ENCODE measurements at regions not wholly inside any gene's neighbourhood (a gene's known extent, or its start where the extent isn't known, plus 50 kb on each side); places are given as distances from the start of the nearest gene placed in this dataset.

GRCh38 chr10:93206652-93207051 lies 133.0 kb downstream of the CYP26A1 start:
- DNase-seq (no peak), ATAC-seq (ENCODE audit: low read depth) (no peak)
- H3K27ac ChIP-seq (ENCODE audit: insufficient read depth, low read length): no peak overlapping the region
- no peak overlapping the region for H3K4me3 ChIP-seq (ENCODE audit: insufficient read depth, low read depth, low read length)
- H3K4me1 ChIP-seq (ENCODE audit: control insufficient read depth, insufficient read depth, low read length): no peaks in the 10 kb centered on the region
- peaks cover 21% of the 10 kb centered on the region for H3K27me3 ChIP-seq (ENCODE audit: control insufficient read depth, insufficient read depth, low read length)
- no peak overlapping the region for H3K4me2 ChIP-seq (ENCODE audit: low read depth, low read length)
- H2BK20ac ChIP-seq (ENCODE audit: low read depth, low read length): no peak overlapping the region
- H2BK5ac ChIP-seq (ENCODE audit: low read depth, low read length, poor library complexity, severe bottlenecking): no peak overlapping the region
- H4K91ac ChIP-seq (ENCODE audit: insufficient read depth, low read depth, low read length): no peak overlapping the region
- H3K79me1 ChIP-seq (ENCODE audit: low read depth in 1 of 2, low read length in 2 of 2): no peaks in the 10 kb centered on the region
- intact Hi-C loops (cut with micrococcal nuclease): no loop called here
- H3K18ac ChIP-seq (ENCODE audit: low read depth, low read length): no peak overlapping the region
- no peaks in the 10 kb centered on the region for H4K20me1 ChIP-seq (ENCODE audit: insufficient read depth, low read length)
- CTCF ChIA-PET: interaction anchor here (0.5 kb wide), 1 partner anchor 488 kb away, joined by 3 read pairs; no protein-coding TSS in a partner anchor
- H2AK9ac ChIP-seq (replicated peaks; ENCODE audit: low read depth, low read length, poor library complexity): no peak overlapping the region
- no peaks in the 10 kb centered on the region for H3K9me3 ChIP-seq (ENCODE audit: control insufficient read depth, insufficient read depth, low read length)
- H2BK15ac ChIP-seq (ENCODE audit: low read depth, low read length): no peak overlapping the region
- WGBS, 2 experiments (ENCODE audit: extremely low coverage in 2 of 2, insufficient read length in 1 of 2): 38% methylated on average over 2 of the region's 7 CpGs; no CpG with 5 or more reads in 1 of the 2 experiments
- POLR2A ChIA-PET (ENCODE audit: unreplicated experiment): no interaction called here
- H3K9me1 ChIP-seq (ENCODE audit: insufficient read depth, low read length): no peaks in the 10 kb centered on the region
- H3K14ac ChIP-seq (replicated peaks; ENCODE audit: low read depth, low read length): no peak overlapping the region
- no peak overlapping the region for H2AFZ ChIP-seq (replicated peaks; ENCODE audit: low read length, poor library complexity)
- in situ Hi-C loops (cut with MboI; ENCODE audit: low sequenced_read_pairs): no loop called here
- no peak overlapping the region for H4K5ac ChIP-seq (ENCODE audit: low read depth, low read length)
- no peak overlapping the region for H3K56ac ChIP-seq (ENCODE audit: extremely low read depth, insufficient read depth, low read length)
- H4K8ac ChIP-seq (ENCODE audit: low read depth in 2 of 2, low read length in 2 of 2): no peak overlapping the region
- dilution Hi-C loops (cut with HindIII; ENCODE audit: low sequenced_read_pairs, unreplicated experiment): no loop called here
- H3K36me3 ChIP-seq (ENCODE audit: control insufficient read depth, insufficient read depth, low read length): no peaks in the 10 kb centered on the region
- H3K23ac ChIP-seq (ENCODE audit: low read depth, low read length): no peak overlapping the region
- no peak overlapping the region for H2AK5ac ChIP-seq (ENCODE audit: low read depth, low read length)
- no TSS peak for BruUV-seq (replicated peaks)
- H2BK120ac ChIP-seq (ENCODE audit: low read depth, low read length): no peak overlapping the region
- no peak overlapping the region for H3K4ac ChIP-seq (ENCODE audit: low read depth, low read length)
- TF ChIP-seq SMC3 (IDR thresholded peaks at IDR 0.05; ENCODE audit: low read depth, low read length) (no peak), RFX5 (IDR thresholded peaks at IDR 0.05; ENCODE audit: low read depth, low read length) (no peak), MXI1 (IDR thresholded peaks at IDR 0.05; ENCODE audit: borderline replicate concordance, low read depth, low read length) (no peak), CEBPB (IDR thresholded peaks at IDR 0.05; ENCODE audit: low read depth, low read length) (no peak), MAFK (IDR thresholded peaks at IDR 0.05; ENCODE audit: low read depth, low read length) (no peak), ELK1 (IDR thresholded peaks at IDR 0.05; ENCODE audit: borderline replicate concordance, low read depth, low read length) (no peak), FOS (IDR thresholded peaks at IDR 0.05; ENCODE audit: low read depth, low read length) (no peak), BHLHE40 (IDR thresholded peaks at IDR 0.05; ENCODE audit: low read depth, low read length) (no peak), POLR2A (IDR thresholded peaks at IDR 0.05; ENCODE audit: low read depth, low read length) (no peak), CTCF (conservative IDR thresholded peaks at IDR 0.05; ENCODE audit: low read depth, low read length) (no peak), MAZ (IDR thresholded peaks at IDR 0.05; ENCODE audit: borderline replicate concordance, low read depth, low read length) (no peak), NFE2L2 (IDR thresholded peaks at IDR 0.05; ENCODE audit: low read depth, low read length) (no peak), RAD21 (IDR thresholded peaks at IDR 0.05; ENCODE audit: low read length) (no peak)
- H3K9ac ChIP-seq (ENCODE audit: low read depth, low read length): no peak overlapping the region

All from IMR-90 (cell line).